ENCODE measurements at regions not wholly inside any gene's neighbourhood (a gene's known extent, or its start where the extent isn't known, plus 50 kb on each side); places are given as distances from the start of the nearest gene placed in this dataset.
A peak's percentile ranks its signal among the peaks of the same experiment; 100 is the strongest.

GRCh38 chr15:60057554-60057953, 53.4 kb downstream of the FOXB1 start:
- no peak for DNase-seq (ENCODE audit: low spot score)

GRCh38 chr15:60059186-60059585, 55.1 kb downstream of the FOXB1 start:
- no peak for DNase-seq (ENCODE audit: low spot score)

- no peak for DNase-seq (ENCODE audit: low spot score)
Observed at GRCh38 chr15:60061758-60062157, 57.6 kb downstream of the FOXB1 start.

- DNase-seq (ENCODE audit: low spot score), result no peak
Observed at GRCh38 chr15:60062826-60063225, 58.7 kb downstream of the FOXB1 start.

GRCh38 chr15:60065951-60066350, 61.8 kb downstream of the FOXB1 start:
- no peak for DNase-seq (ENCODE audit: low spot score)

- DNase-seq (ENCODE audit: low spot score), result no peak
Observed at GRCh38 chr15:60070838-60071493, 66.9 kb downstream of the FOXB1 start.

GRCh38 chr15:60072826-60073465, 68.8 kb downstream of the FOXB1 start:
- no peak for DNase-seq (ENCODE audit: low spot score)

- DNase-seq (ENCODE audit: low spot score), result no peak
Observed at GRCh38 chr15:60073466-60073840, 69.3 kb downstream of the FOXB1 start.

- DNase-seq (ENCODE audit: low spot score), result peak; percentile 16
Observed at GRCh38 chr15:60074181-60074885, 70.2 kb downstream of the FOXB1 start.

- no peak for DNase-seq (ENCODE audit: low spot score)
Observed at GRCh38 chr15:60076045-60076444, 71.9 kb downstream of the FOXB1 start.

- DNase-seq (ENCODE audit: low spot score), result no peak
Observed at GRCh38 chr15:60076582-60077276, 72.6 kb downstream of the FOXB1 start.

- DNase-seq (ENCODE audit: low spot score), result no peak
Observed at GRCh38 chr15:60077581-60078359, 73.7 kb downstream of the FOXB1 start.

GRCh38 chr15:60079210-60079609, 75.1 kb downstream of the FOXB1 start:
- DNase-seq (ENCODE audit: low spot score), result no peak

- DNase-seq (ENCODE audit: low spot score), result no peak
Observed at GRCh38 chr15:60081976-60082375, 77.9 kb downstream of the FOXB1 start.

- no peak for DNase-seq (ENCODE audit: low spot score)
Observed at GRCh38 chr15:60083318-60083717, 79.2 kb downstream of the FOXB1 start.

- no peak for DNase-seq (ENCODE audit: low spot score)
Observed at GRCh38 chr15:60086681-60087429, 82.7 kb downstream of the FOXB1 start.

- no peak for DNase-seq (ENCODE audit: low spot score)
Observed at GRCh38 chr15:60087561-60087960, 83.5 kb downstream of the FOXB1 start.

GRCh38 chr15:60090747-60091146, 86.6 kb downstream of the FOXB1 start:
- no peak for DNase-seq (ENCODE audit: low spot score)

GRCh38 chr15:60091157-60091556, 87.0 kb downstream of the FOXB1 start:
- no peak for DNase-seq (ENCODE audit: low spot score)

- DNase-seq (ENCODE audit: low spot score), result no peak
Observed at GRCh38 chr15:60091911-60092310, 87.8 kb downstream of the FOXB1 start.

All from cerebellar cortex (tissue), 1 donor.